ENCODE measurements at regions not wholly inside any gene's neighbourhood (a gene's known extent, or its start where the extent isn't known, plus 50 kb on each side); places are given as distances from the start of the nearest gene placed in this dataset.

GRCh38 chr13:87884884-87885283 lies 213.7 kb downstream of the SLITRK5 start:
- TF ChIP-seq POLR2A (IDR thresholded peaks at IDR 0.05): no peak
- TF ChIP-seq POLR2AphosphoS5 (IDR thresholded peaks at IDR 0.05): no peak
